Gastroesophageal sphincter (tissue), 4 donors: ENCODE measurements at regions not wholly inside any gene's neighbourhood (a gene's known extent, or its start where the extent isn't known, plus 50 kb on each side); places are given as distances from the start of the nearest gene placed in this dataset.

ENCODE experiments used
- ATAC-seq: fragments of 150-250 bp; one replicate; pipeline ENCODE4 v1.9.1; 2016; ENCODE audit warnings: mild to moderate bottlenecking, moderate library complexity
- H3K27ac ChIP-seq, 4 donors: fragments of 200-600 bp; sonication (generic) in 3 of 4; 1 replicate in 3 of 4; 2 replicates in 1 of 4; pipeline ENCODE4 v1.5.1; 2016 to 2019
- H3K27me3 ChIP-seq: fragments of 200-600 bp; sonication (generic); one replicate; pipeline ENCODE4 v1.5.1; 2019
- H3K36me3 ChIP-seq, 2 donors: fragments of 200-600 bp; sonication (generic); one replicate each; pipeline ENCODE4 v1.5.1; 2019; ENCODE audit warnings: control low read depth in 1 of 2
- H3K4me1 ChIP-seq, 3 donors: fragments of 200-600 bp; sonication (generic); 1 replicate in 2 of 3; 2 replicates in 1 of 3; pipeline ENCODE4 v1.5.1; 2016 to 2019; ENCODE audit warnings: control low read depth in 2 of 3
- H3K4me3 ChIP-seq, 2 donors: fragments of 200-600 bp; sonication (generic); one replicate each; pipeline ENCODE4 v1.5.1; 2019; ENCODE audit warnings: mild to moderate bottlenecking in 1 of 2, moderate library complexity in 1 of 2
- H3K9me3 ChIP-seq, 3 donors: fragments of 200-600 bp; sonication (generic); one replicate each; pipeline ENCODE4 v1.5.1; 2017 to 2019; ENCODE audit warnings: control low read depth in 2 of 3
- EP300 ChIP-seq: sonication (generic); formaldehyde crosslinking; IDR thresholded peaks from one replicate; pipeline ENCODE4 v1.6.1; 2017; ENCODE audit warnings: antibody characterized with exemption, mild to moderate bottlenecking
- POLR2A ChIP-seq, 2 donors: fragments of 450-650 bp; IDR thresholded peaks; one replicate each; pipeline ENCODE4 v1.6.1; 2017; ENCODE audit warnings: antibody characterized with exemption in 2 of 2, mild to moderate bottlenecking in 2 of 2, moderate library complexity in 1 of 2
- POLR2AphosphoS5 ChIP-seq: sonication (generic); formaldehyde crosslinking; IDR thresholded peaks from one replicate; pipeline ENCODE4 v1.6.1; 2017; ENCODE audit warnings: antibody characterized with exemption
- WGBS, 2 donors: methylation state at CpG; one replicate each; pipeline ENCODE4 v1.1.5; 2018; ENCODE audit warnings: low coverage in 1 of 2; 5-methylcytosine and 5-hydroxymethylcytosine counted together
- TF ChIP-seq, protein P1 (sequence below), 4 experiments: fragments of 200-600 bp in 2 of 4; fragments of 450-650 bp in 2 of 4; sonication (generic) in 1 of 4; IDR thresholded peaks; one replicate each; pipeline ENCODE4 v1.5.1; 2017 to 2019; ENCODE audit warnings: antibody characterized with exemption in 4 of 4, mild to moderate bottlenecking in 2 of 4, moderate library complexity in 2 of 4

- WGBS, 2 donors = 50 to 60% methylated on average over 2 to 11 of the region's 12 CpGs
- TF ChIP-seq, protein P1, sequence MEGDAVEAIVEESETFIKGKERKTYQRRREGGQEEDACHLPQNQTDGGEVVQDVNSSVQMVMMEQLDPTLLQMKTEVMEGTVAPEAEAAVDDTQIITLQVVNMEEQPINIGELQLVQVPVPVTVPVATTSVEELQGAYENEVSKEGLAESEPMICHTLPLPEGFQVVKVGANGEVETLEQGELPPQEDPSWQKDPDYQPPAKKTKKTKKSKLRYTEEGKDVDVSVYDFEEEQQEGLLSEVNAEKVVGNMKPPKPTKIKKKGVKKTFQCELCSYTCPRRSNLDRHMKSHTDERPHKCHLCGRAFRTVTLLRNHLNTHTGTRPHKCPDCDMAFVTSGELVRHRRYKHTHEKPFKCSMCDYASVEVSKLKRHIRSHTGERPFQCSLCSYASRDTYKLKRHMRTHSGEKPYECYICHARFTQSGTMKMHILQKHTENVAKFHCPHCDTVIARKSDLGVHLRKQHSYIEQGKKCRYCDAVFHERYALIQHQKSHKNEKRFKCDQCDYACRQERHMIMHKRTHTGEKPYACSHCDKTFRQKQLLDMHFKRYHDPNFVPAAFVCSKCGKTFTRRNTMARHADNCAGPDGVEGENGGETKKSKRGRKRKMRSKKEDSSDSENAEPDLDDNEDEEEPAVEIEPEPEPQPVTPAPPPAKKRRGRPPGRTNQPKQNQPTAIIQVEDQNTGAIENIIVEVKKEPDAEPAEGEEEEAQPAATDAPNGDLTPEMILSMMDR (IDR thresholded peaks at IDR 0.05) = no peak
- TF ChIP-seq POLR2AphosphoS5 = no peak
- no peak for TF ChIP-seq POLR2A (IDR thresholded peaks at IDR 0.05)
- TF ChIP-seq EP300 = no peak
- Histone ChIP-seq H3K4me1 (no peaks in the 10 kb centered on the region), H3K4me3 (no peak overlapping the region), H3K27ac (no peak overlapping the region), H3K27me3 (peaks cover 47% of the 10 kb centered on the region), H3K36me3 (no peaks in the 10 kb centered on the region), H3K9me3 (peaks cover 0 to 11% (median 0%) of the 10 kb centered on the region in 3 donors)
- ATAC-seq = no peak
Measured at GRCh38 chr10:118473305-118473960, 122.0 kb downstream of the PRLHR start.

- H3K27ac ChIP-seq = no peak overlapping the region
- TF ChIP-seq EP300 (no peak), POLR2A (IDR thresholded peaks at IDR 0.05) (no peak), POLR2AphosphoS5 (no peak)
- TF ChIP-seq, protein P1 (IDR thresholded peaks at IDR 0.05) = no peak
- peaks cover 0 to 11% (median 0%) of the 10 kb centered on the region in 3 donors for H3K9me3 ChIP-seq
- WGBS, 2 donors = 41 to 43% methylated on average over 9 to 12 of the region's 12 CpGs
- no peaks in the 10 kb centered on the region for H3K4me1 ChIP-seq
- H3K36me3 ChIP-seq = no peaks in the 10 kb centered on the region
- no peak for ATAC-seq
- peaks cover 54% of the 10 kb centered on the region for H3K27me3 ChIP-seq
- no peak overlapping the region for H3K4me3 ChIP-seq
Measured at GRCh38 chr10:118472415-118473304, 122.8 kb downstream of the PRLHR start.

GRCh38 chr10:118471863-118472262 is 123.6 kb downstream of the PRLHR start:
- H3K4me1 ChIP-seq = no peaks in the 10 kb centered on the region
- no peak overlapping the region for H3K27ac ChIP-seq
- 40% methylated on average over 1 of the region's 4 CpGs; no CpG with 5 or more reads in 1 of the 2 donors for WGBS, 2 donors
- peaks cover 0 to 11% (median 0%) of the 10 kb centered on the region in 3 donors for H3K9me3 ChIP-seq
- no peak for TF ChIP-seq EP300
- no peaks in the 10 kb centered on the region for H3K36me3 ChIP-seq
- no peak overlapping the region for H3K4me3 ChIP-seq
- ATAC-seq = no peak
- peaks cover 61% of the 10 kb centered on the region for H3K27me3 ChIP-seq

DNA sequence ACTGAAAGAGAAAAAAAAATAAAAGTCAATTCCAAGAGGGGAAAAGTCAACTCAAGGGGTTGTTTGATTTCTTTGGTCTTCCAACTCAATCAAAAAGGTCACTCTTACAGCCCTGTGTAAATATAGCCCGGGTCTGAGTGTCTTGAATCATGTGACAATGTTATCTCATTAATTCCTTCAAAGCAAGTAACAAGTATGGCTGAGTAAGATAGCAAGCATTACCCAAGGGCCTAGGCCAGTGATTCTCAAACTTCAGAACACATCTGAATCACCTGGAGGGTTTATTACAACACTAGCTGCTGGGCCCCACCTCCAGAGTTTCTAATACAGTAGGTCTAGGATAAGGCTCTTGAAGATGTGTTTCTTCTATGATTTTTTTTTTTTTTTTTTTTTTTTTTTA is 125.0 kb downstream of the PRLHR start:
- Histone ChIP-seq H3K4me3 (no peak overlapping the region), H3K27me3 (peaks cover 72% of the 10 kb centered on the region), H3K9me3 (peaks cover 0 to 11% (median 0%) of the 10 kb centered on the region in 3 donors), H3K27ac (no peak overlapping the region), H3K36me3 (no peaks in the 10 kb centered on the region), H3K4me1 (no peaks in the 10 kb centered on the region)
- 17% methylated on average over 1 of the region's 1 CpG for WGBS, 2 donors
- no peak for TF ChIP-seq POLR2A (IDR thresholded peaks at IDR 0.05)
- TF ChIP-seq EP300 = no peak
- TF ChIP-seq, protein P1 (IDR thresholded peaks at IDR 0.05) = no peak
- no peak for TF ChIP-seq POLR2AphosphoS5
- ATAC-seq = no peak

- Histone ChIP-seq H3K9me3 (peaks cover 0 to 8% (median 0%) of the 10 kb centered on the region in 3 donors), H3K27ac (no peak overlapping the region), H3K4me3 (no peak overlapping the region), H3K4me1 (no peaks in the 10 kb centered on the region), H3K36me3 (no peaks in the 10 kb centered on the region), H3K27me3 (peaks cover 70% of the 10 kb centered on the region)
- TF ChIP-seq POLR2A (IDR thresholded peaks at IDR 0.05) (no peak), EP300 (no peak)
- TF ChIP-seq, protein P1 (IDR thresholded peaks at IDR 0.05) = no peak
- 70 to 73% methylated on average over 5 to 6 of the region's 6 CpGs for WGBS, 2 donors
- no peak for ATAC-seq
Measured at GRCh38 chr10:118467200-118467599, 125.1 kb upstream of the FAM204A start.
